ENCODE measurements at regions not wholly inside any gene's neighbourhood (a gene's known extent, or its start where the extent isn't known, plus 50 kb on each side); places are given as distances from the start of the nearest gene placed in this dataset.

DNA sequence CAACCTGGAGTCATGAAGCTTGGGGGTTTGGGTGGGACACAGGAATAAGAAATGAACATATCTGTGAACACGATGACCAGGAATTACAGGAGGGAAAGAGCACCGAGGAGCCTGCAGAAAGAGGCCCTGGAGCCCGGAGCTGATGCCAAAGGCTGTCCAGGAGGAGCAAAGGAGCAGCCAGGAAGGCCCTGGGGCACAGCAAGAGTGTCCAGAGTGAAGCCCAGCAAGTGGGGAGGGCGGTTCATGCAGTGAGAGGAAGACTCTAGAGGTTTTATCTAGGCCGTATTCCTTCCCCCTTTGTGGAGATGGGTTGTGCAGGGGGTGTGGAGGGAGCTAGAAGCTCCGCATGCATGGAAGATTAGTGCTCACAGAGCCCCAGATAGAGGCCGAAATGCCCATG lies 318.4 kb downstream of the GADD45G start:
- TF ChIP-seq, protein P1, sequence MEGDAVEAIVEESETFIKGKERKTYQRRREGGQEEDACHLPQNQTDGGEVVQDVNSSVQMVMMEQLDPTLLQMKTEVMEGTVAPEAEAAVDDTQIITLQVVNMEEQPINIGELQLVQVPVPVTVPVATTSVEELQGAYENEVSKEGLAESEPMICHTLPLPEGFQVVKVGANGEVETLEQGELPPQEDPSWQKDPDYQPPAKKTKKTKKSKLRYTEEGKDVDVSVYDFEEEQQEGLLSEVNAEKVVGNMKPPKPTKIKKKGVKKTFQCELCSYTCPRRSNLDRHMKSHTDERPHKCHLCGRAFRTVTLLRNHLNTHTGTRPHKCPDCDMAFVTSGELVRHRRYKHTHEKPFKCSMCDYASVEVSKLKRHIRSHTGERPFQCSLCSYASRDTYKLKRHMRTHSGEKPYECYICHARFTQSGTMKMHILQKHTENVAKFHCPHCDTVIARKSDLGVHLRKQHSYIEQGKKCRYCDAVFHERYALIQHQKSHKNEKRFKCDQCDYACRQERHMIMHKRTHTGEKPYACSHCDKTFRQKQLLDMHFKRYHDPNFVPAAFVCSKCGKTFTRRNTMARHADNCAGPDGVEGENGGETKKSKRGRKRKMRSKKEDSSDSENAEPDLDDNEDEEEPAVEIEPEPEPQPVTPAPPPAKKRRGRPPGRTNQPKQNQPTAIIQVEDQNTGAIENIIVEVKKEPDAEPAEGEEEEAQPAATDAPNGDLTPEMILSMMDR (IDR thresholded peaks at IDR 0.05 in 2 of 3, conservative IDR thresholded peaks at IDR 0.05 in 1 of 3; ENCODE audit: control insufficient read depth in 2 of 3, extremely low read depth in 1 of 3, insufficient read depth in 1 of 3, low read depth in 3 of 3, low read length in 3 of 3), result no peak
- TF ChIP-seq, protein P2, sequence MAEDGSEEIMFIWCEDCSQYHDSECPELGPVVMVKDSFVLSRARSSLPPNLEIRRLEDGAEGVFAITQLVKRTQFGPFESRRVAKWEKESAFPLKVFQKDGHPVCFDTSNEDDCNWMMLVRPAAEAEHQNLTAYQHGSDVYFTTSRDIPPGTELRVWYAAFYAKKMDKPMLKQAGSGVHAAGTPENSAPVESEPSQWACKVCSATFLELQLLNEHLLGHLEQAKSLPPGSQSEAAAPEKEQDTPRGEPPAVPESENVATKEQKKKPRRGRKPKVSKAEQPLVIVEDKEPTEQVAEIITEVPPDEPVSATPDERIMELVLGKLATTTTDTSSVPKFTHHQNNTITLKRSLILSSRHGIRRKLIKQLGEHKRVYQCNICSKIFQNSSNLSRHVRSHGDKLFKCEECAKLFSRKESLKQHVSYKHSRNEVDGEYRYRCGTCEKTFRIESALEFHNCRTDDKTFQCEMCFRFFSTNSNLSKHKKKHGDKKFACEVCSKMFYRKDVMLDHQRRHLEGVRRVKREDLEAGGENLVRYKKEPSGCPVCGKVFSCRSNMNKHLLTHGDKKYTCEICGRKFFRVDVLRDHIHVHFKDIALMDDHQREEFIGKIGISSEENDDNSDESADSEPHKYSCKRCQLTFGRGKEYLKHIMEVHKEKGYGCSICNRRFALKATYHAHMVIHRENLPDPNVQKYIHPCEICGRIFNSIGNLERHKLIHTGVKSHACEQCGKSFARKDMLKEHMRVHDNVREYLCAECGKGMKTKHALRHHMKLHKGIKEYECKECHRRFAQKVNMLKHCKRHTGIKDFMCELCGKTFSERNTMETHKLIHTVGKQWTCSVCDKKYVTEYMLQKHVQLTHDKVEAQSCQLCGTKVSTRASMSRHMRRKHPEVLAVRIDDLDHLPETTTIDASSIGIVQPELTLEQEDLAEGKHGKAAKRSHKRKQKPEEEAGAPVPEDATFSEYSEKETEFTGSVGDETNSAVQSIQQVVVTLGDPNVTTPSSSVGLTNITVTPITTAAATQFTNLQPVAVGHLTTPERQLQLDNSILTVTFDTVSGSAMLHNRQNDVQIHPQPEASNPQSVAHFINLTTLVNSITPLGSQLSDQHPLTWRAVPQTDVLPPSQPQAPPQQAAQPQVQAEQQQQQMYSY (CRISPR knock-in tag; IDR thresholded peaks at IDR 0.05), result no peak
- TF ChIP-seq TAF1 (IDR thresholded peaks at IDR 0.05; ENCODE audit: borderline replicate concordance, low read depth, low read length) (no peak), SMC3 (IDR thresholded peaks at IDR 0.05; ENCODE audit: borderline replicate concordance, low read length) (no peak)
